NCI-H226 (cell line): ENCODE measurements at regions not wholly inside any gene's neighbourhood (a gene's known extent, or its start where the extent isn't known, plus 50 kb on each side); places are given as distances from the start of the nearest gene placed in this dataset.
"Not testable (repeated sequence)": the region's sequence is repeated elsewhere in the genome, so short reads cannot be mapped to it uniquely, and the experiment has no call there.

ENCODE experiments used
- DNase-seq: peaks from one replicate; pipeline ENCODE4 v3.0.0-alpha.2; 2015

DNA sequence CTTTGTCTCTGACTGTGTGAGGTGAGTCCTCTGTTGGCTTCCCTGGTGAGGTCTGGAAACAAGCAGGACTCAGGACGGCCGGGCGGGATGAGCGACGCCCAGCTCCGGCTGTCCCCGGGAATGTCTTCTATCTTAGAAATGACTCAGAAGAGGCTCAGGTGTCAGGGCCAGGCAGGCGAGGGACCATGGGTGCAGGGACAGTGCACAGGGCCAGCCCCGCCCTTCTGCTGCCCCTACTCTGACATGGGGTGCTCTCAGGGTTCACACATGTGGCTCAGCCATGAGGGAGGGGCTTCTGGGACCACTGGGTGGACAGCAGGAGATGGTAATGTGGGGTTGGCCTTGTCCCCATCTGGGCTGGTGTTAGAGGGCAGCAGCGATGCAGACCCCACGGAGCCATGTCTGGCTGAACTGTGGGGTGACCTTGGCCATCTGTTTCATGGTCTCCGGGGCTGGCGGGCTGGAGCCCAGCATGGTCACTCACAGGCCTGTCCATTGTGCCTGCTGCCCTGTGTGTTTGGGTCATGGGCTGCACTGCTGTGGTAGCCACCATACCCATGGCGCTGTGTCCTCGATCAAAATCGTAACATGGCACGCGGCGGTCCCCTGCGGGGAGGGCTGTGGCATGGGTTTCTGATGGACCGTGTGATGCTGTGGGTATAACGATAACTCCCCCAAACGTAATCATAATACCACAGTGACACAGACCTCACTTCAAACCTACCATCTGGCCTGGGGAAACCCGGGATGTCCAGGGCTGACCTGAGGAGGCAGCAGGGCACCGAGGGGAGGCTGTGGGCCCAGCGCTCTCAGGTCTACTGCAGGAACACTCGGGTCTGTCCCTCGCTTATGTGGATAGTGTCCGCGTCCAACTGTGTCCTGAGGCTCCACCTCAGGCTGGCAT, 368.8 kb downstream of the TMEM121 start:
- no peak for DNase-seq

GRCh38 chr14:105896206-105896605, 369.8 kb downstream of the TMEM121 start:
- DNase-seq, result not testable (repeated sequence)

DNA sequence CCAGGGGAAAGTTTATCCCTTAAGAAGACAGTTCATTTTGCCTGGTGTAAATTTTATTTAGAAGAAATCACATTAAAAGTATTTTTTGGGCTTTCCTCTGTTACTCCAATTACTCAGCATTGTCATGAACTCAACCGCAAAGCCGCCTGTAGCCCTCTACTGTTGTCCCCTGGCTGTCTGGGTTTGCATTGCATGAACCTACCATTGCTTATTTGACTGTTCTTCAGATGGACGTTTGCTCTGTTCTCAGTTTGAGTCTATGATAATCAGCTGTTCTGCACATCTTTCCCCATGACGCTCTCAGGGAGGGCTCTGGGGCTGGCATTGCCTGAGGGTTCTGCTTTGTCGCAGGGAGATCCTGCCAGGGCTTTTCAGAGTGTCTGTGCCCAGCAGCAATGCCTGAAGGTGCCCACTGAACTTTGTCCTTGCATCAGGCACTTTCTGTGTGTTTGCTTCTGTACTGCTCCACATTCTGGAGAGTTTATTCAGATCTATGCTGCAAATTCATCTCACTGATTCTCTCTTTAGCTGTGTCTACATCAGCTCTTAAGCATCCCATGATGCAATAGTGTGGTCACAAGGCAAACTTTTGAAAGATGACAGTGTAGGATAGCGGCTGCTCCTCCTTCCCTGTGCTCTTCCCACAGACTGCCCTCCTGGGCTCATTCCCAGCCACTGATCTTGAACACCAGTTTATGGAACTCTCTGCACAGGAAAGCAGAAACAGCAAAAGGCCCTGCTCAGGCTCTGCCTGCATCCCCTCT, 370.8 kb downstream of the TMEM121 start:
- not testable (repeated sequence) for DNase-seq

- no peak for DNase-seq
These were observed 371.3 kb downstream of the TMEM121 start for GRCh38 chr14:105897725-105898113.

DNA sequence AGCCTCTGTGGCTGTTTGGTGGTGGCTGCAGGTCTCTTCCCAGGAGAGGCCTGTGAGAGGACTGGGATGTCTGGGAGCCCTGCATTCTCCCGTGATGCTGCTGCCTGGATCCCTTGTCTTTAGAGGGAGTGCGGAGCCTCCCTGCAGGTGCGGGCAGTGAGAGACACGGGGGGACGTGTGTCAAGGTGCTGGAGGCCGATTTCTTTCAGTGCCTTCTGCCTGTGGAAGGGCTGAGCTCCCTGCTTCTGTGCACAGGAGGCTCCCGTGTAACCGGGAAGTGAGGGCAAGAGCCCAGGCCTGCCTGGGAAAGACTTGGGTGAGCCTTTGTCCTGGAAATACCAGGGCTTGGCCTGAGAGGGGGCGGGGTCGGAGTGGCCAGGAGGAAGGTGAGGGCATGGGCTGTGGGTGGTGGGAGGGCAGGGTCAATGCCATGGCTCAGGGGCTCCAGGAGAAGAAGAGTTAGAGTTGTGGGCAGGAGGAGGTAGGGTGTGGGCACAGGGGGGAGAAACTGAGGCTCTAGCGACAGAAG, 372.2 kb downstream of the TMEM121 start:
- no peak for DNase-seq

GRCh38 chr14:105899071-105899641, 372.8 kb downstream of the TMEM121 start:
- DNase-seq, result no peak

- no peak for DNase-seq
These were observed 373.4 kb downstream of the TMEM121 start for GRCh38 chr14:105899657-105900397.

GRCh38 chr14:105900398-105901160, 374.2 kb downstream of the TMEM121 start:
- DNase-seq, result no peak

DNA sequence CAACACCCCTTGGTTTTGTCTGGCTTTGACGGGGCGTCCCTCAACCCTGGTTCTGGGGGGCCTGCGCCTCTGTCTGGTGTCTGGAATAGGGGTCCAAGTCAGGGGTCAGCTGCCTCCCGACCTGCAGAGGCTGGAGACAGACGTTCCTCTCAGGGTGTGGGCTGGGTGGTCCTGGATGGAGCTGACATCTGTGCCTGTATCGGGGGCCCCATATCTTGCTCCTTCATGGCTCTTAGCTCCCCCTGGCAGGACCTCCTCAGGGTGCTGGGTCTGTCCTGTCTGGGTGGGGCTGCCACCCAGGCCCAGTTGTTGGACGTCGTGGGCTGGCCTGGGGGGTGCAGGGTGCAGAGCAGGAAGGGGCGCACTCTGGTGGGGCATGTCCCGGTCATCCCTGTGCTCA, 374.8 kb downstream of the TMEM121 start:
- no peak for DNase-seq

DNA sequence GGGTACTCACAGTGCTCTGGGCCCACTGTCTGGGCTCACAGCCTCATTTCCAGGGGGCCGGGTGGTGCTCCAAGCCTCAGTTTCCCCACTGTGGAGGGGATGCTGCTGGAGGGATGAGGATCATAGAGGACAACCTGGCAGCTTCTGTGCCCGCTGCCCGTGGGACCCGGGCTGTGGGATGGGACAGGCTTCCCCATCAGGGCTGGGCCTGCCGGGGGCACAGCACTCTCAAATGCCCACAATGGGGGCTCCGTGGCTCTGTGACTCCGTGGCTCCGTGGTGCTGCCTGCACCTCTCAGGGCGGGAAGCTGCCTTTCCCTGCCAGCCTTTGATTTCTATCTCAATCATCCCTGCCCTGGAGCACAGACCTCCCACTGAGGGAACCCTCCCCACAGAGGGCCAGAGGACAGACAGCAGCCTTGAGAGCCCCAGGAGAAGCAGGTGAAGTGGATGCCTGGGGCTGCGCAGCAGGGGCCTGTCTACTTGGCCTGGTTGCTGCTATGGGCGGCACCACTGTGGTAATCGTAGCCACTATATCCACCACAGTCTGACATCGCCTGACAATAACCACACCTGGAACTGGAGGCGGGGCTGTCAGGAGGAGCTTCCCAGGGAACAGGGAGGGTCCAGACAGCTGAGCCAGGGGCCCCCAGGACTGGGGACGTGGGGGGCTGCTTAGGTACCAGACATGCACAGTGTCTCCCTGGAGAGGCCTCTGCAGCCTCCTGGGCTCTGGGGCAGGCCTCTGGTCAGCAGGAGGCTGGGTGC, 375.9 kb downstream of the TMEM121 start:
- no peak for DNase-seq

DNA sequence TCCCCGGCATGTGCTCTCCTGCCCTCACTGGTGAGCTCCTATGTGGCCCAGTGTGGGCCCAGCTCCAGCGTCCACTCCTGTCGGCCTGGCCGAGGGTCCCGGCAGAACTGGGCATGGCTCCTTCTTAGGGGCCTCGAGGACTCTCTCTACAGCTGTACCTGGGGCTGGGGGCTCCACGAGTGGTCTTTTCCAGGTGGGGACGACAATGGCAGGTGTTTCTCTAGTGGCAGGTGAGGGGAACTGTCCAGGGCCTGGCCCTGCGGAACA, 376.4 kb downstream of the TMEM121 start:
- DNase-seq, result not testable (repeated sequence)

DNA sequence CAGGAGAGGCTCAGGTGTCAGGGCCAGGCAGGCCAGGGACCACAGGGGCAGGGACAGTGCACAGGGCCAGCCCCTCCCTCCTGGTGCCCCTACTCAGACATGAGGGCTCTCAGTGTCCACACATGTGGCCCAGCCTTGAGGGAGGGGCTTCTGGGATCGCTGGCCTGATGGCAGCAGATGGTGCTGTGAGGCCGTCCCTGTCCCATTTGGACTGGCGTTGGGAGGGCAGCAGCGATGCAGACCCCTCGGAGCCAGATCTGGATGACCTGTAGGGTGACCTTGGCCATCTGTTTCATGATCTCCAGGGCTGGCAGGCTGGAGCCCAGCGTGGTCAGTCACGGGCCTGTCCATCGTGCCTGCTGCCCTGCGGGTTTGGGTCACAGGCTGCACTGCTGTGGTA, 377.6 kb downstream of the TMEM121 start:
- no peak for DNase-seq

DNA sequence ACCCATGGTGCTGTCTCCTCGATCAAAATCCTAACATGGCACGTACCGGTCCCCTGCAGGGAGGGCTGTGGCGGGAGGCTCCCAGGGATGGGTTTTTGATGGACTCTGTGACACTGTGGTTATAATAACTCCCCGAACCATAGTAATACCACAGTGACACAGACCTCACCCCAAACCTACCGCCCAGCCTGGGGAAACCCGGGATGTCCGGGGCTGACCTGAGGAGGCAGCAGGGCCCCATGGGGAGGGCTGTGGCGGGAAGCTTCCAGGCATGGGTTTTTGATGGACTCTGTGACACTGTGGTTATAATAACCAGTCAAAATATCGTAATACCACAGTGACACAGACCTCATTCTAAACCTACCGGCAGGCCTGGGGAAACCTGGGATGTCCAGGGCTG, 378.0 kb downstream of the TMEM121 start:
- DNase-seq, result no peak

DNA sequence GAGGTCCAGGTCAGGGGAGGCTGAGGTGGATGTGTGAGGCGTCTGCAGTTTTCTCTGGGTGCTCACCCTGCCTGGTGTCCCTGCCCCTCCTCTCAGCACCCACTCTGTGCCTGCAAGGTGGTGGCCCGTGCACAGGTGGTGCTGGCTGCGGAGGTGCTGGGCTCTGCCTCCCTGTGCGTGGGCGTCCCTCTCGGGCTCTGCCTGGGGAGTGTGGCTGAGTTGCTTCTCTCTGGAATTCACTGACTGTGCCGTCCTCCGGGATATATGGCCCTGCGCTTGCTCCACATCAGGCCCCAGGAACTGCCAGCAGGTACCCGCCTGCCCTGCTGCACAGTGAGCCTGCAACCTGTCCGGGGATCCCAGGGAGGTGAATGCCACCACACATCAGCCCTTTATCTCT, 379.1 kb downstream of the TMEM121 start:
- DNase-seq, result no peak

DNA sequence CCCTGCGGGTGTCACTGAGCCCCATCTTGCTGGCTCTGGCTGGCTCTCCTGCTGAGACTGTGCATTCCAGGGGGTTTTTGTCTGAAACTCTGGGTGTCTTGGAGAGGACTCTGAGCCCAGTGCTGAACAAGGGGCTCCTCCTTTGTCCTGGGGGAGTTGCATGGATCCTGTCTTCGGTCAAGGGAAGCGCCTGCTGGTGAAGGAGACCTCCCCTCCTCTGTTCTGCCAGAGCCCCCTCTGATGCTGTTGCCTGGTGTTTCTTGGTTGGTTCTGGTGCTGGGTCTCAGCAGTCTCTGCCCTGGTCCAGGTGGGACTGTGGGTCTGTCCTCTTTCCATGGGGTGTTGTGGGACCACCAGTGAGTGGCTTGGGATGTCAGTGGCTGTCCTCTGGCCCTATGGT, 380.9 kb downstream of the TMEM121 start:
- DNase-seq, result no peak

- DNase-seq, result no peak
These were observed 381.6 kb downstream of the TMEM121 start for GRCh38 chr14:105908006-105908405.

GRCh38 chr14:105908481-105908911, 382.1 kb downstream of the TMEM121 start:
- no peak for DNase-seq

DNA sequence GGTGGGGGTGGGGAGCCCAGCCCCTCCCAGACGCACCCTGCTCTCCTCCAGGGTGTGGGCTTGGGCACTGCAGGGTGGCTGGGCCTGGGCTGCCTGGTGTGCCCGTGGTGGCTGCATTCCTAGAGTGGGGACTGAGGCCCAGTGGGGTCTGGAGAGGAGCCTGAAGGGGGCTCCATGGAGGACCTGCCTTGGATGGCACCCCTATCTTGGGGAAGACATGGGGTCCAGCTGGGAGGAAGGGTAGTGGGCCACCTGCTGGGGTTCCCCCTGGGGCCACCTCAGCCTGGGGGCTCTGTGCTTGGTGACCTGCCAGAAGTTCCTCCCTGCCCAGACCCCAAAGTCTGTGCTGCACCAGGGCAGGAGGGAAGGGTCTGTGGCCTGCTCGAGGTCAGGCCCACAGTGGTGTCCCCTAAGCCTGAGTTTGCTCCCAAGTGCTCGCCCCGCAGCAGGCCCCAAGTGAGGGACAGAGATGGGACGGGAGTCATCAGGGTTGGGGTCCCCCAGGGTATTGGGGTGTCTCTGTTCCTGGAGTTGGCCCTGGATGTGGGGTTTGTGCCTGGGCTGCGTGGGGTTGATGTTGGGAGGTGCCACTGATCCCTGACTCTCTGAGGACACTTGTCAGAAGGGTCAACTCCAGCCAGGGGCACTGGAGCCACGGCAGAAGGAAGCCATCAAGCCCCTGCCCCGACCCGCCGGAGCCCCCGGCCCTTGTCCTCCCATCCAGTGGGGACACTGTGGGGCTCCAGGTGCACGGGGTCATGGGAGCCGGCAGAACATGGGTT, 382.9 kb downstream of the TMEM121 start:
- no peak for DNase-seq

- DNase-seq, result not testable (repeated sequence)
These were observed 383.4 kb downstream of the TMEM121 start for GRCh38 chr14:105909828-105910120.

DNA sequence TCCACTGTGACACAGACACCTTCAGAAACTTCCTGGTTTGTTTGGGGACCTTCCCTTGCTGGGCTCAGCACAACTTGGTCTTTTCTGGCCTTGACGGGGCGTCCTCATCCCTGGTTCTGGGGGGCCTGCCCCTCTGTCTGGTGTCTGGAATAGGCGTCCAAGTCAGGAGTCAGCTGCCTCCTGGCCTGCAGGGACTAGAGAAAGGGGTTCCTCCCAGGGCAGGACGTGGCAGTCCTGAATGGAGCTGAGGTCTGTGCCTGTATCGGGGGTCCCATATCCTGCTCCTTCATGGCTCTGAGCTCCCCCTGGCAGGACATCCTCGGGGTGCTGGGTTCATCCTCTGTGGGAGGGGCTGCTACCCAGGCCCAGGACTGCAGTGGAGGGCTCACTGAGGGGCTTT, 384.0 kb downstream of the TMEM121 start:
- no peak for DNase-seq
